Gastrocnemius medialis (tissue), 4 donors: ENCODE measurements at regions not wholly inside any gene's neighbourhood (a gene's known extent, or its start where the extent isn't known, plus 50 kb on each side); places are given as distances from the start of the nearest gene placed in this dataset.

ENCODE experiments used
- CTCF ChIP-seq, 5 experiments: fragments of 450-650 bp in 3 of 5; fragments of 200-600 bp in 2 of 5; sonication (generic) in 2 of 5; IDR thresholded peaks in 4 of 5; conservative IDR thresholded peaks in 1 of 5; 1 replicate in 4 of 5; 2 replicates in 1 of 5; pipeline ENCODE4 v1.5.1; 2016 to 2019; ENCODE audit warnings: antibody characterized with exemption in 5 of 5, mild to moderate bottlenecking in 3 of 5, moderate library complexity in 3 of 5
- POLR2A ChIP-seq, 2 donors: fragments of 450-650 bp; IDR thresholded peaks; one replicate each; pipeline ENCODE4 v1.6.1; 2017; ENCODE audit warnings: antibody characterized with exemption in 2 of 2, mild to moderate bottlenecking in 2 of 2, moderate library complexity in 2 of 2

GRCh38 chr12:19988948-19989347 is 379.4 kb upstream of the PDE3A start:
- no peak for TF ChIP-seq POLR2A (IDR thresholded peaks at IDR 0.05)
- no peak for TF ChIP-seq CTCF (IDR thresholded peaks at IDR 0.05 in 4 of 5, conservative IDR thresholded peaks at IDR 0.05 in 1 of 5)
